A549 (cell line): ENCODE measurements at regions not wholly inside any gene's neighbourhood (a gene's known extent, or its start where the extent isn't known, plus 50 kb on each side); places are given as distances from the start of the nearest gene placed in this dataset.

Source experiments
- ATAC-seq, 2 experiments: fragments of 200-7000 bp in 1 of 2; fragments of >200 bp in 1 of 2; cut with Nextera tagmentation in 1 of 2; cut with Tn5 transposase in 1 of 2; 3 replicates each; pipeline versions ENCODE4 v1.8.0 to v1.9.1; 2018 to 2020; ENCODE audit warnings: mild to moderate bottlenecking in 1 of 2, moderate library complexity in 1 of 2
- CTCF ChIA-PET: fragments of 300-600 bp; sonication (Branson Sonifier 250); formaldehyde crosslinking; extraction: SDS; loops from one replicate; lab custom pipeline; 2021; ENCODE audit warnings: antibody characterized with exemption, inconsistent platforms; lab: Yijun Ruan, JAX
- POLR2A ChIA-PET: fragments of 350-600 bp; formaldehyde crosslinking; extraction: SDS; loops from one replicate; lab custom pipeline; 2021; ENCODE audit warnings: antibody characterized with exemption, inconsistent platforms; lab: Yijun Ruan, JAX
- DNase-seq, 2 experiments: peaks; one replicate each; pipeline versions ENCODE4 v3.0.0 to v3.0.0-alpha.2; 2011 to 2016; ENCODE audit warnings: low read depth in 1 of 2, low spot score in 1 of 2
- FAIRE-seq: peaks from 2 replicates; lab custom pipeline; 2011; peaks lifted over from hg19 to GRCh38; lab: Jason Lieb, UNC
- H3K27ac ChIP-seq, 2 experiments: fragments of >200 bp; sonication (Bioruptor Twin); formaldehyde crosslinking; 3 replicates each; pipeline ENCODE4 v1.5.1; 2016 to 2017
- H3K4me1 ChIP-seq: fragments of >200 bp; sonication (Bioruptor Twin); formaldehyde crosslinking; 3 replicates; pipeline ENCODE4 v1.6.1; 2016
- H3K4me2 ChIP-seq: fragments of >200 bp; sonication (Bioruptor Twin); formaldehyde crosslinking; 3 replicates; pipeline ENCODE4 v1.6.1; 2016
- H3K4me3 ChIP-seq: fragments of >200 bp; sonication (Bioruptor Twin); formaldehyde crosslinking; 3 replicates; pipeline ENCODE4 v1.5.1; 2016
- H3K9me3 ChIP-seq: fragments of >200 bp; sonication (Bioruptor Twin); formaldehyde crosslinking; 3 replicates; pipeline ENCODE4 v1.6.1; 2016
- CBX2 ChIP-seq: fragments of 200-600 bp; sonication (generic); IDR thresholded peaks from 2 replicates; pipeline ENCODE4 v1.6.1; 2016; ENCODE audit warnings: low read depth, mild to moderate bottlenecking, borderline replicate concordance
- CBX8 ChIP-seq: fragments of 200-600 bp; sonication (generic); IDR thresholded peaks from 2 replicates; pipeline ENCODE4 v1.6.1; 2016
- CTCF ChIP-seq: fragments of >200 bp; sonication (Bioruptor Twin); formaldehyde crosslinking; IDR thresholded peaks from 3 replicates; pipeline ENCODE4 v1.5.1; 2016
- E2F6 ChIP-seq: IDR thresholded peaks from 2 replicates; pipeline ENCODE4 v1.6.1; 2012; ENCODE audit warnings: low read depth, borderline replicate concordance
- ELK1 ChIP-seq: fragments of 150-350 bp; IDR thresholded peaks from 2 replicates; pipeline ENCODE4 v1.6.1; 2014; ENCODE audit warnings: low read depth, mild to moderate bottlenecking, low read length
- EP300 ChIP-seq, 2 experiments: fragments of >200 bp; sonication (Bioruptor Twin); formaldehyde crosslinking; IDR thresholded peaks; 2 replicates in 1 of 2; 3 replicates in 1 of 2; pipeline ENCODE4 v1.6.1; 2016 to 2017
- FOSL2 ChIP-seq, 2 experiments: fragments of 450-650 bp in 1 of 2; fragments of >200 bp in 1 of 2; sonication (Bioruptor Twin) in 1 of 2; formaldehyde crosslinking; IDR thresholded peaks; 2 replicates each; pipeline versions ENCODE4 v1.5.0 to v1.6.1; 2016 to 2020; ENCODE audit warnings: mild to moderate bottlenecking in 1 of 2, moderate library complexity in 1 of 2
- FOXS1 ChIP-seq: fragments of 250-450 bp; sonication (Bioruptor Pico); IDR thresholded peaks from 2 replicates; pipeline ENCODE4 v1.5.0; 2020; ENCODE audit warnings: mild to moderate bottlenecking, moderate library complexity
- HDAC2 ChIP-seq: fragments of 200-600 bp; sonication (generic); IDR thresholded peaks from 2 replicates; pipeline ENCODE4 v1.6.1; 2016
- HES2 ChIP-seq: fragments of >200 bp; sonication (Bioruptor Twin); formaldehyde crosslinking; IDR thresholded peaks from 2 replicates; pipeline ENCODE4 v1.6.1; 2016
- HMGXB4 ChIP-seq: fragments of 250-450 bp; sonication (Bioruptor Pico); IDR thresholded peaks from 2 replicates; pipeline ENCODE4 v1.5.0; 2021; ENCODE audit warnings: mild to moderate bottlenecking, moderate library complexity, borderline replicate concordance
- KDM1A ChIP-seq: fragments of 200-600 bp; sonication (generic); IDR thresholded peaks from 2 replicates; pipeline ENCODE4 v1.6.1; 2016; ENCODE audit warnings: low read depth, mild to moderate bottlenecking
- MAX ChIP-seq: IDR thresholded peaks from 2 replicates; pipeline ENCODE4 v1.6.1; 2012
- REST ChIP-seq: fragments of 200-600 bp; sonication (generic); IDR thresholded peaks from 2 replicates; pipeline ENCODE4 v1.6.1; 2016; ENCODE audit warnings: antibody characterized with exemption, mild to moderate bottlenecking, moderate library complexity
- SREBF2 ChIP-seq: fragments of 450-650 bp; IDR thresholded peaks from 2 replicates; pipeline ENCODE4 v1.6.1; 2014; ENCODE audit warnings: mild to moderate bottlenecking, moderate library complexity
- ZC3H11A ChIP-seq: fragments of 450-650 bp; IDR thresholded peaks from 2 replicates; pipeline ENCODE4 v1.6.1; 2014; ENCODE audit warnings: antibody characterized with exemption, mild to moderate bottlenecking
- WGBS: methylation state at CpG from one replicate; pipeline ENCODE4 v1.1.6; 2017; ENCODE audit errors: missing lambda C conversion rate; 5-methylcytosine and 5-hydroxymethylcytosine counted together

- H3K4me1 ChIP-seq, result no peaks in the 10 kb centered on the region
- DNase-seq, result no peak
- peaks cover 24% of the 10 kb centered on the region for H3K9me3 ChIP-seq
- no peak overlapping the region for H3K27ac ChIP-seq
- WGBS, result 84% methylated on average over 4 of the region's 4 CpGs
- ATAC-seq, result no peak
- H3K4me3 ChIP-seq, result no peak overlapping the region
- FAIRE-seq, result no peak
- ChIA-PET POLR2A (no interaction called here), CTCF (interaction anchor here (1.5 kb wide), 1 partner anchor 199 kb away, joined by 3 read pairs; no protein-coding TSS in a partner anchor)
- TF ChIP-seq CTCF (no peak), FOXS1 (CRISPR knock-in tag) (no peak), HES2 (no peak), FOSL2 (IDR thresholded peaks at IDR 0.05) (no peak), FOSL2 (CRISPR knock-in tag; IDR thresholded peaks at IDR 0.05) (no peak)
- no peak overlapping the region for H3K4me2 ChIP-seq
These were observed 84.3 kb upstream of the MAP1LC3B2 start for GRCh38 chr12:116474899-116475298.

- POLR2A ChIA-PET, result no interaction called here
- 90% methylated on average over 7 of the region's 7 CpGs for WGBS
These were observed 82.9 kb upstream of the MAP1LC3B2 start for GRCh38 chr12:116476227-116476822.

GRCh38 chr12:116478243-116478773 lies 80.9 kb upstream of the MAP1LC3B2 start:
- CTCF ChIA-PET, result interaction anchor here (0.6 kb wide), 2 partner anchors 37 to 57 kb away, joined by 4 read pairs; no protein-coding TSS in a partner anchor
- H3K9me3 ChIP-seq, result peaks cover 24% of the 10 kb centered on the region
- ATAC-seq (no peak), DNase-seq (no peak), FAIRE-seq (no peak)
- 59% methylated on average over 6 of the region's 6 CpGs for WGBS
- POLR2A ChIA-PET, result no interaction called here
- no peak overlapping the region for H3K4me2 ChIP-seq
- no peak overlapping the region for H3K27ac ChIP-seq
- H3K4me1 ChIP-seq, result no peaks in the 10 kb centered on the region
- no peak overlapping the region for H3K4me3 ChIP-seq
- TF ChIP-seq CBX2, result no peak
- no peak for TF ChIP-seq ELK1
- TF ChIP-seq MAX, result no peak
- TF ChIP-seq KDM1A, result no peak
- no peak for TF ChIP-seq CBX8
- TF ChIP-seq ZC3H11A, result no peak
- TF ChIP-seq HMGXB4, result no peak
- TF ChIP-seq HES2, result no peak
- no peak for TF ChIP-seq HDAC2
- TF ChIP-seq EP300 (IDR thresholded peaks at IDR 0.05), result no peak
- no peak for TF ChIP-seq FOXS1 (CRISPR knock-in tag)
- TF ChIP-seq E2F6, result no peak

More at GRCh38 chr12:116476227-116476822, 82.9 kb upstream of the MAP1LC3B2 start:
- no peaks in the 10 kb centered on the region for H3K4me1 ChIP-seq
- H3K27ac ChIP-seq, result no peak overlapping the region
- ATAC-seq (no peak), FAIRE-seq (no peak), DNase-seq (no peak)
- peaks cover 24% of the 10 kb centered on the region for H3K9me3 ChIP-seq
- no peak overlapping the region for H3K4me2 ChIP-seq
- no peak overlapping the region for H3K4me3 ChIP-seq
- CTCF ChIA-PET, result interaction anchor here (0.9 to 1.0 kb wide), 2 partner anchors 12 to 232 kb away, joined by 3 read pairs; no protein-coding TSS in a partner anchor
- TF ChIP-seq REST (no peak), SREBF2 (no peak)
- TF ChIP-seq, all 56 proteins: peak for 0
